Fibroblast of lung (primary cell): ENCODE measurements at regions not wholly inside any gene's neighbourhood (a gene's known extent, or its start where the extent isn't known, plus 50 kb on each side); places are given as distances from the start of the nearest gene placed in this dataset.
"Not testable (repeated sequence)": the region's sequence is repeated elsewhere in the genome, so short reads cannot be mapped to it uniquely, and the experiment has no call there.

Experiments used
- DNase-seq, 2 donors: peaks; one replicate each; pipeline versions ENCODE4 v3.0.0 to v3.0.0-alpha.2; 2010; ENCODE audit warnings: low read depth in 2 of 2
- H2AFZ ChIP-seq: 2 replicates; pipeline ENCODE4 v1.5.1; 2012; ENCODE audit warnings: low read length, control low read depth, inconsistent platforms
- H3K27ac ChIP-seq: 2 replicates; pipeline ENCODE4 v1.5.1; 2011; ENCODE audit warnings: low read length, control low read depth; ENCODE audit not compliant: insufficient read depth
- H3K27me3 ChIP-seq: 2 replicates; pipeline ENCODE4 v1.5.1; 2011; ENCODE audit warnings: mild to moderate bottlenecking, low read length; ENCODE audit not compliant: control insufficient read depth, insufficient read depth
- H3K36me3 ChIP-seq: 2 replicates; pipeline ENCODE4 v1.5.1; 2011; ENCODE audit warnings: low read length; ENCODE audit not compliant: control insufficient read depth, insufficient read depth
- H3K4me1 ChIP-seq: 2 replicates; pipeline ENCODE4 v1.5.1; 2011; ENCODE audit warnings: low read length; ENCODE audit not compliant: control insufficient read depth, insufficient read depth; ENCODE audit errors: extremely low read depth
- H3K4me2 ChIP-seq: 2 replicates; pipeline ENCODE4 v1.5.1; 2011; ENCODE audit warnings: low read length, control low read depth; ENCODE audit not compliant: insufficient read depth; ENCODE audit errors: extremely low read depth
- H3K4me3 ChIP-seq, 4 experiments: fragments of 200-600 bp in 1 of 4; sonication (generic) in 1 of 4; replicated peaks in 1 of 4; 2 replicates each; pipeline ENCODE4 v1.5.1; 2011 to 2016; ENCODE audit warnings: low read length in 4 of 4, low read depth in 3 of 4, mild to moderate bottlenecking in 3 of 4, control low read depth in 2 of 4, inconsistent platforms in 1 of 4, mixed read lengths in 1 of 4; ENCODE audit not compliant: insufficient read depth in 1 of 4; ENCODE audit errors: control extremely low read depth in 1 of 4
- H3K79me2 ChIP-seq: 2 replicates; pipeline ENCODE4 v1.5.1; 2012; ENCODE audit warnings: mild to moderate bottlenecking, low read length, inconsistent platforms; ENCODE audit not compliant: control insufficient read depth, insufficient read depth
- H3K9ac ChIP-seq: 2 replicates; pipeline ENCODE4 v1.5.1; 2011; ENCODE audit warnings: mild to moderate bottlenecking, low read length, control low read depth; ENCODE audit not compliant: insufficient read depth
- H3K9me3 ChIP-seq: 2 replicates; pipeline ENCODE4 v1.5.1; 2012; ENCODE audit warnings: low read depth, low read length; ENCODE audit not compliant: control insufficient read depth, insufficient read depth
- H4K20me1 ChIP-seq: 2 replicates; pipeline ENCODE4 v1.5.1; 2011; ENCODE audit warnings: low read length; ENCODE audit not compliant: control insufficient read depth, insufficient read depth; ENCODE audit errors: extremely low read depth
- EZH2 ChIP-seq: IDR thresholded peaks from 2 replicates; pipeline ENCODE4 v1.5.1; 2012; ENCODE audit warnings: low read length, control low read depth, mild to moderate bottlenecking; ENCODE audit errors: missing control alignments
- TF ChIP-seq, protein P1 (sequence below), 2 donors: IDR thresholded peaks in 1 of 2; conservative IDR thresholded peaks in 1 of 2; 1 replicate in 1 of 2; 2 replicates in 1 of 2; pipeline ENCODE4 v1.5.1; 2011 to 2012; ENCODE audit warnings: low read length in 2 of 2, control low read depth in 1 of 2, inconsistent platforms in 1 of 2, low read depth in 1 of 2, mild to moderate bottlenecking in 1 of 2

DNA sequence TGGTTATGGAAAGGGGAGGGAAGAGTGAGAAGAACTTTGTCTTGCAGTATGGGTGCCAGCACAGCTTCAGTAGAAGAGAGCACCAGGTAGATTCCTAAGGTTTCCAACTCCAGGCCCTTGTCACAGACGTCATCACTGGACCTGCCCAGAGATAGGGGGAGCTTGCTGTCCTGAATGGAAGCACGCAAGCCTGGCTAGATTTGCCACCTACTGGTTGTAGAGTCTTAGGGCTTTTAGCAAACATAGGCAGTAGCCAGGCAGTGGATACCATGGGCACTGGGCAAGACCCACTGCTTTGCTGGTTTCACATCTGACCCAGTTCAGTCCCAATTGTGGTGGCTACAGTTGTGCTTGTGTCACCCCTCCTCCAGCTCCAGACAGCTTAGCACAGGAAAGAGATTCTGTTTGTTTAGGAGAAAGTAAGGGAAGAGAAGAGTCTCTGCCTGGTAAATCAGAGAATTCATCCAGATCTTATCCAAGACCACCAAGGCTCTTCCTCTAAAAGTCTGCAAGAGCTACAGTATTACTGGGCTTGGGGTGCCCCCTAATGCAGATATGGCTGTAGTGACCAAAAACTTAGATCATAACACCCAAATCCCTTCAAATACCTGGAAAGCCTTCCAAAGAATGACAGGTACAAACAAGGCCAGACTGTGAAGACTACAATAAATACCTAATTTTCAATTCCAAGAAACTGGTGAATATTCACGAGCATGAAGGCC, 158.9 kb downstream of the HINT1 start:
- Histone ChIP-seq H2AFZ (no peak overlapping the region), H3K27ac (no peak overlapping the region), H3K4me2 (no peak overlapping the region), H3K9ac (no peak overlapping the region), H4K20me1 (no peaks in the 10 kb centered on the region), H3K27me3 (no peaks in the 10 kb centered on the region), H3K4me1 (no peaks in the 10 kb centered on the region), H3K9me3 (no peaks in the 10 kb centered on the region), H3K4me3 (no peak overlapping the region), H3K79me2 (no peaks in the 10 kb centered on the region), H3K36me3 (no peaks in the 10 kb centered on the region)
- no peak for TF ChIP-seq EZH2
- TF ChIP-seq, protein P1, sequence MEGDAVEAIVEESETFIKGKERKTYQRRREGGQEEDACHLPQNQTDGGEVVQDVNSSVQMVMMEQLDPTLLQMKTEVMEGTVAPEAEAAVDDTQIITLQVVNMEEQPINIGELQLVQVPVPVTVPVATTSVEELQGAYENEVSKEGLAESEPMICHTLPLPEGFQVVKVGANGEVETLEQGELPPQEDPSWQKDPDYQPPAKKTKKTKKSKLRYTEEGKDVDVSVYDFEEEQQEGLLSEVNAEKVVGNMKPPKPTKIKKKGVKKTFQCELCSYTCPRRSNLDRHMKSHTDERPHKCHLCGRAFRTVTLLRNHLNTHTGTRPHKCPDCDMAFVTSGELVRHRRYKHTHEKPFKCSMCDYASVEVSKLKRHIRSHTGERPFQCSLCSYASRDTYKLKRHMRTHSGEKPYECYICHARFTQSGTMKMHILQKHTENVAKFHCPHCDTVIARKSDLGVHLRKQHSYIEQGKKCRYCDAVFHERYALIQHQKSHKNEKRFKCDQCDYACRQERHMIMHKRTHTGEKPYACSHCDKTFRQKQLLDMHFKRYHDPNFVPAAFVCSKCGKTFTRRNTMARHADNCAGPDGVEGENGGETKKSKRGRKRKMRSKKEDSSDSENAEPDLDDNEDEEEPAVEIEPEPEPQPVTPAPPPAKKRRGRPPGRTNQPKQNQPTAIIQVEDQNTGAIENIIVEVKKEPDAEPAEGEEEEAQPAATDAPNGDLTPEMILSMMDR (conservative IDR thresholded peaks at IDR 0.05 in 1 of 2, IDR thresholded peaks at IDR 0.05 in 1 of 2; ENCODE audit: low read depth in 1 of 2, low read length in 2 of 2) = no peak
- no peak for DNase-seq

DNA sequence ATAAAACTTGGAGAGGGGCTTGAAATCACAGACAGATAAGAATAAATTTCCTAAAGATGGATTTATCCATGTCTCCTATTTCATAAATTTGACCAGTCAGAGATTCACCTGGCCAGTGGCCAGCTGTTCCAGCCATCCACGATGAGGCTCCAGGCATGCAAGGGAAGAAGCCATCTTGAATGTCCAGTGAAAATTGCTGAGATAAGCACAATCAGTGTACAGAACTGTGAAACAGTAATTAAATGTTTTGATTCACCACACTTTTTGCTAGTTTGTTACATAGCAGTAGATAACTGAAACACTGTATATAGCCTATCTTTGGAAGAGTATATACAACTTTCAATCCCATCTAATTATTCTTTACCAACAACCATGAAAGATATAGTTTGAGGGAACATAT, 163.5 kb downstream of the HINT1 start:
- H3K27me3 ChIP-seq = no peaks in the 10 kb centered on the region
- H3K9me3 ChIP-seq = no peaks in the 10 kb centered on the region
- H4K20me1 ChIP-seq = no peaks in the 10 kb centered on the region
- H2AFZ ChIP-seq = no peak overlapping the region
- H3K79me2 ChIP-seq = no peaks in the 10 kb centered on the region
- TF ChIP-seq, protein P1 (conservative IDR thresholded peaks at IDR 0.05 in 1 of 2, IDR thresholded peaks at IDR 0.05 in 1 of 2; ENCODE audit: low read depth in 1 of 2, low read length in 2 of 2) = no peak
- TF ChIP-seq EZH2 = no peak
- H3K9ac ChIP-seq = no peak overlapping the region
- H3K4me1 ChIP-seq = no peaks in the 10 kb centered on the region
- DNase-seq = no peak
- no peak overlapping the region for H3K4me3 ChIP-seq
- H3K36me3 ChIP-seq = no peaks in the 10 kb centered on the region
- H3K4me2 ChIP-seq = no peak overlapping the region
- no peak overlapping the region for H3K27ac ChIP-seq

DNA sequence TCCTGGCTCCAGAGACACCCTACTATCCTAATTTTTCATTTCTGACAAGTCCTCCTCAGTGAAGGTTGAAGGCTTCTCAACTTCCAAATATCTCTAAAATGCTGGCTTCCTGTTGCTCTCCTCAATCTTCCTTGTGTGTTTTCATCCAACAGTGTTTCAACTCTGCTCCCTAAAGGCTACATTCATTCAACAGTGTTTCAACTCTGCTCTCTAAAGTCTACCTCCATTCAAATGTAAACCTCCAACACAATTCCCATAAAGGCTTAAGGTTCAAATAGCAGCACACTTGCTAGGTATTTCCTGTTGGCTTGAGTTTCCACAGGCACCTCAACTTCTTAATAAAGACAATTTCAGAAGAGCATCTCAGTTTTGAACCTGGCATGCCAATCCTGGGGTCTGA, 164.8 kb downstream of the HINT1 start:
- Histone ChIP-seq H3K4me2 (no peak overlapping the region), H3K27ac (no peak overlapping the region), H4K20me1 (no peaks in the 10 kb centered on the region), H3K4me3 (no peak overlapping the region), H3K36me3 (no peaks in the 10 kb centered on the region), H3K4me1 (no peaks in the 10 kb centered on the region), H3K27me3 (no peaks in the 10 kb centered on the region), H3K9ac (no peak overlapping the region), H3K9me3 (no peaks in the 10 kb centered on the region), H2AFZ (no peak overlapping the region), H3K79me2 (no peaks in the 10 kb centered on the region)
- TF ChIP-seq, protein P1 (conservative IDR thresholded peaks at IDR 0.05 in 1 of 2, IDR thresholded peaks at IDR 0.05 in 1 of 2; ENCODE audit: low read depth in 1 of 2, low read length in 2 of 2) = no peak
- TF ChIP-seq EZH2 = no peak
- DNase-seq = no peak

DNA sequence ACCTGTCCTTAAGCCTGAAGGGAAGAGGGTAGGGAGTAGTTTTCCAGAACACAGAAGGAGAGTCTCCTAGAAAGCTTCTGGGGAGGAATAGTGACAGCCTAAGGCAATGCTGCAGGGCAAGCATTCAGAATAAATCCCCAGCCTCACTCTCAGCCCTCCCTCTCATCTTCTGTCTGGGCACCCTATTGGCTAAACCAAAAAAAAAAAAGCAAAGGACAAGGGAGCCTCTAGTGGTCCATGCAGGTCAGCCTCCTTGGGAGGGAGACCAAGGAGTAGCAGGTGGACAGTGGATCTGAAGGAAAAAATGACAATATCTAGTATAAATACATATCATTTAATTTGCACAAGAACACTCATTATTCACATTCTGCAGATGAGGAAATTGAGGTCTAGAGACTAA, 168.3 kb downstream of the HINT1 start:
- H3K27ac ChIP-seq, H3K4me1 ChIP-seq, H3K9me3 ChIP-seq, H3K79me2 ChIP-seq, H3K4me3 ChIP-seq, H3K36me3 ChIP-seq, H3K4me2 ChIP-seq, H4K20me1 ChIP-seq, H3K27me3 ChIP-seq, H3K9ac ChIP-seq, H2AFZ ChIP-seq, DNase-seq: not testable (repeated sequence)
